H9 (cell line): ENCODE measurements at regions not wholly inside any gene's neighbourhood (a gene's known extent, or its start where the extent isn't known, plus 50 kb on each side); places are given as distances from the start of the nearest gene placed in this dataset.

ENCODE experiments used
- DNase-seq: peaks from one replicate; pipeline ENCODE4 v3.0.0-alpha.2; 2017
- H2AFZ ChIP-seq: one replicate; pipeline ENCODE4 v1.6.1; 2013; ENCODE audit warnings: mild to moderate bottlenecking, low read length, control low read depth, moderate library complexity
- H2AK5ac ChIP-seq: 2 replicates; pipeline ENCODE4 v1.6.1; 2013; ENCODE audit warnings: low read length, control low read depth, mixed read lengths; ENCODE audit not compliant: insufficient read length
- H2BK120ac ChIP-seq: one replicate; pipeline ENCODE4 v1.6.1; 2013; ENCODE audit warnings: low read depth, mild to moderate bottlenecking, low read length, control low read depth, inconsistent platforms; ENCODE audit not compliant: poor library complexity, severe bottlenecking
- H2BK12ac ChIP-seq: 2 replicates; pipeline ENCODE4 v1.6.1; 2013; ENCODE audit warnings: low read length, control low read depth, mixed read lengths, low read depth; ENCODE audit not compliant: insufficient read length
- H2BK15ac ChIP-seq: 2 replicates; pipeline ENCODE4 v1.6.1; 2013; ENCODE audit warnings: low read depth, low read length, control low read depth
- H2BK20ac ChIP-seq: one replicate; pipeline ENCODE4 v1.6.1; 2013; ENCODE audit warnings: low read depth, mild to moderate bottlenecking, low read length, control low read depth, inconsistent platforms; ENCODE audit not compliant: poor library complexity, severe bottlenecking
- H2BK5ac ChIP-seq: 2 replicates; pipeline ENCODE4 v1.6.1; 2013; ENCODE audit warnings: low read length, control low read depth, mixed read lengths; ENCODE audit not compliant: insufficient read length
- H3K14ac ChIP-seq: 2 replicates; pipeline ENCODE4 v1.6.1; 2013; ENCODE audit warnings: low read length, control low read depth; ENCODE audit not compliant: insufficient read depth
- H3K18ac ChIP-seq: 2 replicates; pipeline ENCODE4 v1.6.1; 2013; ENCODE audit warnings: low read depth, mild to moderate bottlenecking, mixed read lengths, low read length, control low read depth; ENCODE audit not compliant: insufficient read length
- H3K23ac ChIP-seq: 2 replicates; pipeline ENCODE4 v1.6.1; 2013; ENCODE audit warnings: low read length, control low read depth, mixed read lengths, low read depth; ENCODE audit not compliant: insufficient read length
- H3K23me2 ChIP-seq: 2 replicates; pipeline ENCODE4 v1.6.1; 2013; ENCODE audit warnings: low read depth, mild to moderate bottlenecking, mixed read lengths, low read length, control low read depth; ENCODE audit not compliant: insufficient read length, poor library complexity, severe bottlenecking
- H3K27ac ChIP-seq: 2 replicates; pipeline ENCODE4 v1.5.1; 2013; ENCODE audit warnings: low read length, control low read depth, mixed read lengths, low read depth; ENCODE audit not compliant: insufficient read length
- H3K27me3 ChIP-seq: 2 replicates; pipeline ENCODE4 v1.6.1; 2013; ENCODE audit warnings: low read length, control low read depth, inconsistent platforms; ENCODE audit not compliant: insufficient read depth
- H3K4ac ChIP-seq: 2 replicates; pipeline ENCODE4 v1.6.1; 2013; ENCODE audit warnings: low read depth, mild to moderate bottlenecking, control low read depth, inconsistent platforms, low read length, moderate library complexity
- H3K4me1 ChIP-seq: 2 replicates; pipeline ENCODE4 v1.6.1; 2013; ENCODE audit warnings: low read length, control low read depth, inconsistent platforms; ENCODE audit not compliant: insufficient read depth
- H3K4me2 ChIP-seq: 2 replicates; pipeline ENCODE4 v1.6.1; 2013; ENCODE audit warnings: low read length, control low read depth, mixed read lengths; ENCODE audit not compliant: insufficient read length, insufficient read depth
- H3K56ac ChIP-seq: 2 replicates; pipeline ENCODE4 v1.6.1; 2013; ENCODE audit warnings: low read depth, mild to moderate bottlenecking, mixed read lengths, low read length, control low read depth; ENCODE audit not compliant: insufficient read length
- H3K79me1 ChIP-seq: 2 replicates; pipeline ENCODE4 v1.6.1; 2013; ENCODE audit warnings: low read depth, mild to moderate bottlenecking, moderate library complexity, low read length, control low read depth, inconsistent platforms; ENCODE audit not compliant: insufficient read depth, poor library complexity, severe bottlenecking
- H3K79me2 ChIP-seq: 2 replicates; pipeline ENCODE4 v1.6.1; 2013; ENCODE audit warnings: low read length, control low read depth, inconsistent platforms; ENCODE audit not compliant: insufficient read depth
- H3K9ac ChIP-seq: 2 replicates; pipeline ENCODE4 v1.6.1; 2013; ENCODE audit warnings: low read length, control low read depth, mixed read lengths; ENCODE audit not compliant: insufficient read length; ENCODE audit errors: extremely low read depth
- H3K9me3 ChIP-seq: one replicate; pipeline ENCODE4 v1.6.1; 2013; ENCODE audit warnings: low read depth, low read length, inconsistent platforms; ENCODE audit not compliant: control insufficient read depth
- H3T11ph ChIP-seq: one replicate; pipeline ENCODE4 v1.6.1; 2013; ENCODE audit warnings: mild to moderate bottlenecking, low read length, control low read depth, inconsistent platforms
- H4K20me1 ChIP-seq: one replicate; pipeline ENCODE4 v1.6.1; 2013; ENCODE audit not compliant: control insufficient read depth, insufficient read length, insufficient read depth
- H4K5ac ChIP-seq: 2 replicates; pipeline ENCODE4 v1.6.1; 2013; ENCODE audit warnings: low read depth, mild to moderate bottlenecking, mixed read lengths, low read length, control low read depth; ENCODE audit not compliant: insufficient read length
- H4K8ac ChIP-seq: replicated peaks from 2 replicates; pipeline ENCODE4 v1.6.1; 2013; ENCODE audit warnings: low read length, control low read depth, mixed read lengths, low read depth; ENCODE audit not compliant: insufficient read length
- H4K91ac ChIP-seq: 2 replicates; pipeline ENCODE4 v1.6.1; 2013; ENCODE audit warnings: low read depth, mild to moderate bottlenecking, moderate library complexity, mixed read lengths, low read length, control low read depth; ENCODE audit not compliant: insufficient read length
- H3K27ac Mint-ChIP-seq, 3 experiments: 2 replicates in 2 of 3; 3 replicates in 1 of 3; pipeline ENCODE4 v1.8.0; 2020 to 2021; ENCODE audit warnings: mixed read lengths in 3 of 3, mild to moderate bottlenecking in 1 of 3, moderate library complexity in 1 of 3
- H3K27me3 Mint-ChIP-seq: 2 replicates; pipeline ENCODE4 v1.8.0; 2021; ENCODE audit warnings: low read depth, mild to moderate bottlenecking, moderate library complexity, mixed read lengths
- H3K36me3 Mint-ChIP-seq, 3 experiments: 2 replicates in 2 of 3; 3 replicates in 1 of 3; pipeline ENCODE4 v1.8.0; 2020 to 2021; ENCODE audit warnings: low read depth in 3 of 3, mixed read lengths in 3 of 3; ENCODE audit not compliant: insufficient read depth in 1 of 3
- H3K4me1 Mint-ChIP-seq, 2 experiments: 2 replicates each; pipeline ENCODE4 v1.8.0; 2020; ENCODE audit warnings: mixed read lengths in 2 of 2
- H3K4me3 Mint-ChIP-seq, 2 experiments: 2 replicates in 1 of 2; 3 replicates in 1 of 2; pipeline ENCODE4 v1.8.0; 2020 to 2021; ENCODE audit warnings: mild to moderate bottlenecking in 2 of 2, mixed read lengths in 2 of 2, moderate library complexity in 1 of 2
- H3K9me3 Mint-ChIP-seq, 2 experiments: 2 replicates in 1 of 2; 3 replicates in 1 of 2; pipeline ENCODE4 v1.8.0; 2020; ENCODE audit warnings: mild to moderate bottlenecking in 2 of 2, mixed read lengths in 2 of 2, moderate library complexity in 1 of 2
- CTCF ChIP-seq: fragments of 200-600 bp; sonication (generic); conservative IDR thresholded peaks from 3 replicates; pipeline ENCODE4 v1.8.0; 2021; ENCODE audit warnings: antibody characterized with exemption, mild to moderate bottlenecking
- WGBS: extraction: QIAGEN DNeasy Blood & Tissue Kit; methylation state at CpG from one replicate; pipeline ENCODE4 v1.1.7; 2013; ENCODE audit warnings: missing lambda C conversion rate, low lambda C conversion rate, mixed read lengths; ENCODE audit not compliant: insufficient read length; ENCODE audit errors: extremely low coverage; 5-methylcytosine and 5-hydroxymethylcytosine counted together

GRCh38 chr2:43019536-43020183, 206.7 kb downstream of the ZFP36L2 start:
- no peak overlapping the region for H3K18ac ChIP-seq
- H4K8ac ChIP-seq, result no peak overlapping the region
- H4K91ac ChIP-seq, result no peak overlapping the region
- peaks cover 17% of the 10 kb centered on the region in 2 experiments for H3K9me3 Mint-ChIP-seq
- no peak overlapping the region for H2BK120ac ChIP-seq
- no peak overlapping the region for H3K27ac ChIP-seq
- no peak overlapping the region for H2BK15ac ChIP-seq
- H3K23me2 ChIP-seq, result no peaks in the 10 kb centered on the region
- no peak overlapping the region for H4K5ac ChIP-seq
- H3K9ac ChIP-seq, result no peak overlapping the region
- TF ChIP-seq CTCF, result no peak
- no peak for DNase-seq
- H3K79me2 ChIP-seq, result no peaks in the 10 kb centered on the region
- H3K56ac ChIP-seq, result no peak overlapping the region
- H3K4ac ChIP-seq, result no peak overlapping the region
- H3K27me3 ChIP-seq, result no peaks in the 10 kb centered on the region
- no peak overlapping the region for H3T11ph ChIP-seq
- no peak overlapping the region for H3K27ac Mint-ChIP-seq
- H2BK20ac ChIP-seq, result no peak overlapping the region
- no peaks in the 10 kb centered on the region for H3K79me1 ChIP-seq
- no CpG with 5 or more reads among the region's 7 CpGs for WGBS
- no peak overlapping the region for H2AFZ ChIP-seq
- H4K20me1 ChIP-seq, result no peaks in the 10 kb centered on the region
- no peak overlapping the region for H3K23ac ChIP-seq
- no peaks in the 10 kb centered on the region for H3K9me3 ChIP-seq
- no peak overlapping the region for H2BK12ac ChIP-seq
- no peak overlapping the region for H3K4me2 ChIP-seq
- no peak overlapping the region for H3K4me3 Mint-ChIP-seq
- H3K14ac ChIP-seq, result no peak overlapping the region
- peaks cover 0 to 5% (median 4%) of the 10 kb centered on the region in 3 experiments; a peak in 5 of 7 replicates for H3K36me3 Mint-ChIP-seq
- no peak overlapping the region for H2AK5ac ChIP-seq
- no peaks in the 10 kb centered on the region; the same call in 1 of the 2 replicates for H3K4me1 ChIP-seq
- H3K27me3 Mint-ChIP-seq, result peaks cover 3% of the 10 kb centered on the region; the same call in 1 of the 2 replicates
- H2BK5ac ChIP-seq, result no peak overlapping the region
- peaks cover 11 to 19% of the 10 kb centered on the region in 2 experiments for H3K4me1 Mint-ChIP-seq
